ENCODE measurements at regions not wholly inside any gene's neighbourhood (a gene's known extent, or its start where the extent isn't known, plus 50 kb on each side); places are given as distances from the start of the nearest gene placed in this dataset.

- no peak for DNase-seq (ENCODE audit: low read depth in 2 of 2)
These were observed 912.5 kb upstream of the TENM3 start for GRCh38 chr4:181330654-181331201.

GRCh38 chr4:181331214-181331613 is 912.0 kb upstream of the TENM3 start:
- no peak for DNase-seq (ENCODE audit: low read depth in 2 of 2)

GRCh38 chr4:181345931-181346330 is 897.3 kb upstream of the TENM3 start:
- DNase-seq (ENCODE audit: low read depth in 2 of 2): no peak

- DNase-seq (ENCODE audit: low read depth in 2 of 2): no peak
These were observed 892.4 kb upstream of the TENM3 start for GRCh38 chr4:181350615-181351415.

GRCh38 chr4:181364504-181364903 is 878.7 kb upstream of the TENM3 start:
- DNase-seq (ENCODE audit: low read depth in 2 of 2): no peak

DNA sequence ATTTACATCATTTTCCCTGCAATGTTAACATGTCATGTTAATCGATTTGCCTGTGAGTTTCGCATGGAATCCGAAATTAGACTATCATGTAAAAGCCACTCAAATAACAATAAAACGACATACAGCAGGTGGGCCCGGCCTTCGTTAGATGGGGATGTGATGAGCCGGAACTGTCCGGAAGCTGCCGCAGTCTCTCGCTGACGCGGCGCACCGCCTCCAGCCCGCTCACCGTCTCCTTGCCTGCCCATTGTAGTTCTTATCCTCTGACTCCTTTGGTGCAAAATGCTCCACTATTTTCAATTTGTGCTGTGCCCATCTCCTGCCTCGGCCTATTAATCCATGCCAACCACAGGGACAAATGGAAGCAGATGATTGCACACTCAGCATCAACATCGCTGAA is 877.5 kb upstream of the TENM3 start:
- no peak for DNase-seq (ENCODE audit: low read depth in 2 of 2)

DNA sequence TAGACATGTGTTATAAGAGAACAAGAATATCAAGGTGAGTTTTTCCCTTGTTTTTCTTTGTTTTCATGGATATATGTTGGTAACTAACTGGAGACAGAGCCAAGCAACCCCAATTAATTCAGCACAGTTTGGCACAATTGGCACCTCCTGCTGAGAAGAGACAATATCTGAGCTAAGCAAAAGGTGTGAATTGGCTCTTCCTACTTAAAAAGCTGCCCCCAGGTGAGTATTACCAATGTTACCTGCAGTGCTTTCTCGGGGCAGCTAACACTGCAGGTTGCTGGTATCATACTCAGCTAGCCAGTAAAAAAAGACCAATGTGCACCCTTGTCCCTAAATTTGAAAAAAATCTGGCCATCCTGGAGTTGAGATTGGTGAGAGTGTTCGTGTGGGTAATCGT is 871.2 kb upstream of the TENM3 start:
- DNase-seq (ENCODE audit: low read depth in 2 of 2): no peak

DNA sequence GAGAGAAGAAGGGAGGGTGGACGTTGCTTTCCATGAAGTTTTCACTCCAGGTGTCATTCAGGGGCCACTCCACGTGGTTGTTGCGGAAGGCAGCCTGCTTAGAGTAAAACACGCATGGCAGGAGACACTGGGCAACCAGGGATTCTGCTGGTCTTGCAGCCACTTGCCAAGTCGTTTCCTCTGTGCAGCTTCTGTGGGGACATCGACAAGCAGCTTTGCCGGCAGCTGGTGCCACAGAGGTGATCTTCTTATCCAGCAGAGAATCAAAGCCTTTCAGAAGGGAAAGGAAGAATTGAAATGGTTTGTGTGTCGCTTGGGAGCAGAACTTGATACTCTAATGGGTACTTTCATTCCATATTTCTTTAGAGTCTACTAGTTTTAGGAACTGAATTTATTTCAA is 867.1 kb upstream of the TENM3 start:
- DNase-seq (ENCODE audit: low read depth in 2 of 2): no peak

DNA sequence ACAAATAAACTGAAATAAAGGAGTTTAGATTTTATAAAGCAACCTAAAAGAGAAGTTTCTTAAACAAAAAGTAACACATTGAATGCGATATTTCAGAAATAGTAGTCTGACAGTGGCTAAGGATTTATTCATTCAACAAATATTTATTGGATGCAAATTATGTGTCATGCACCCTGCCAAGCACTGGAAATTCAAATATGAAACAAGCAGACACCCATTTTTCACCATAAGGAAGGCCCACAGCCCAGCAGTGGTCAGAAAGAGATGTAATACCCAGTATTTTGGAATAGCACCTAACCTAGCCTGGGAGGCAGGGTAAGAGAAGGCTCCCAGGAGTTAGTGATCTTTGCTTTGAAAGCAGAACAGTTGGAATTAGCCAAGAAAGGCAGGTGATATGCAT is 855.1 kb upstream of the TENM3 start:
- no peak for DNase-seq (ENCODE audit: low read depth in 2 of 2)

DNA sequence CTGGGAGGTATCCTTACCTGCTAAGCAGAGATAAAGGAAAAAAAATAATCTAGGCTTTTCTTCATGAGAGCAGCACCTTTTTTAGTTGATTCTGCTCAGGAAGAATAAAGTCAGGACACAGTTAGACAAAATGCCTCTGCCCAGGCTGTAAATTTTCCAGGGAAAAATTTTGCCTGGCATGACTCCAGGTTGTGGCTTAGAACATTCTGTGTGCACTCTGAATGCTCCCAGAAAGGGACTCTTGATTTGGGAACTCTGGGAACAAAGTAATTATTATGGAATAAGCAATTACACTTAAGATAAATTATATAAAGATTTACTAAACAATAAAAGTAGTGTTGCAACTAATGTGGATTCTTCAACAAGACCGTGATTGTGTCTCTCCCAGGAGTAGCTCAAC is 826.2 kb upstream of the TENM3 start:
- no peak for DNase-seq (ENCODE audit: low read depth in 2 of 2)

- no peak for DNase-seq (ENCODE audit: low read depth in 2 of 2)
These were observed 824.7 kb upstream of the TENM3 start for GRCh38 chr4:181418496-181418895.

DNA sequence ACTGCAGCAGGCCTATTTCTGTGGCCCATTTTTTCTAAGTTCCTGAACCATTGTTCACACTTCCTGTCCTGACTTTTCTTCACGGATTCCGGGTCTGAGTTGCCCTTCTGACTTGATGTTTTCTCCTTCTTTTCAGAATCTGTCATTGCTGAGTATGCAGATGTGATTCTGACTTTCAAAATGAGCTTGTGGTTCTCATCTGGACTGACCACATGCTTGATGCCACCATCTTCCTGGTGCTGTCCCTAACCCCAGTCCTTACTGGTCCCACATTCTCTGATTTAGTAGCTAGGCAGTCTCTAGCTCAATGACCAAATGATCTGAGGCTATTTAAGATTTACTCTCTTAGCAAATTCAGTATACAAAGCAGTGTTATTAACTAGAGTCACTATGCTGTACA is 822.3 kb upstream of the TENM3 start:
- DNase-seq (ENCODE audit: low read depth in 2 of 2): no peak

DNA sequence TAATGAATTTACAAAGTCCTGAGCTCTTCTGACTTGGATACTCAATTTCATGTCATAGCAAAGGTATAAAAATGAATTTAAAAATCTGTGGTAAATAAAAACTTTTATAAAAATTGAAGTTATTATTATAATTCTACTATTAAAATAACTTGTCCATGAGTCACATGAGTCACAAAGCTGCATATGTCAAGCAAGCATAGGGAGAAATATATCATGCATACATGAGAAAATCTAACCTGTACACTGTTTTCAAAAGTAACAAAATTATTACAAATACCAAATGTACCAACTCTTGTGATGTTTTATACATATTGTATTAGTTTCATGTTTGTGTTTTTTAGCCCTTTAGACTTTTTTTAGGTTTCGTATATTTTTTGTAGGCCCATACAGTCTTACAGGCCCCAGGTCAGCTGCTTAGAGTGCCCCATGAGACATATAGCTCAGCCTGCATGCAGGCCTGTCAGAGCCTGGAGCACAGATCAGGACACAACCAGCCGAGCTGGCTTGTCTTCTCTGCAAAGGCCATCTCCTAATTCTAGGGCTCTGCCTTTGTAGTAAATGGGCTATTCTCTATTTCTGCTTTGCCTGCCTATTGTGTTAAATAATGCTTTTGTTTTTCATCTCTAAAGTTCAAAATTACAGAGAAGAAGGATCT is 818.7 kb upstream of the TENM3 start:
- DNase-seq (ENCODE audit: low read depth in 2 of 2): no peak

- no peak for DNase-seq (ENCODE audit: low read depth in 2 of 2)
These were observed 816.1 kb upstream of the TENM3 start for GRCh38 chr4:181427076-181427475.

- no peak for DNase-seq (ENCODE audit: low read depth in 2 of 2)
These were observed 812.2 kb upstream of the TENM3 start for GRCh38 chr4:181431006-181431405.

GRCh38 chr4:181431661-181432060 is 811.5 kb upstream of the TENM3 start:
- no peak for DNase-seq (ENCODE audit: low read depth in 2 of 2)

GRCh38 chr4:181432335-181432734 is 810.9 kb upstream of the TENM3 start:
- DNase-seq (ENCODE audit: low read depth in 2 of 2): no peak

- no peak for DNase-seq (ENCODE audit: low read depth in 2 of 2)
These were observed 805.3 kb upstream of the TENM3 start for GRCh38 chr4:181437895-181438294.

DNA sequence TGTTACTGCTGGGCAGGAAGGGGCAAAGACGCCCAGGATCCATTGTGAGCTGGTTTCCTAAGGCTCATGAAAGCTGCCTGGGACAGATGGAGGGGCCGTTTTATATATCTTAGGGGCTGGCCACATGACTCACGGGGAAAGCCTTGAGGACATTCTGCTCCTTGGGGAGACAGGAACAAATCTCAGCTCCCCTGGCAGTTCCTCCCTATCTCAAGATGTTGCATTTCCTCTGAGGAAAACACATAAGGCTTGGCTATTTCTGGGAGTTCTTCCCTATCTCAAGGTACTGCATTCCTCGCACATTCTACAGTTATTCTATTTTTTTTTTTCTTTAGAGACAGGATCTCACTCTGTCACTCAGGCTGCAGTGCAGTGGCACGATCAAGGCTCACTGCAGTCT is 804.6 kb upstream of the TENM3 start:
- DNase-seq (ENCODE audit: low read depth in 2 of 2): no peak

DNA sequence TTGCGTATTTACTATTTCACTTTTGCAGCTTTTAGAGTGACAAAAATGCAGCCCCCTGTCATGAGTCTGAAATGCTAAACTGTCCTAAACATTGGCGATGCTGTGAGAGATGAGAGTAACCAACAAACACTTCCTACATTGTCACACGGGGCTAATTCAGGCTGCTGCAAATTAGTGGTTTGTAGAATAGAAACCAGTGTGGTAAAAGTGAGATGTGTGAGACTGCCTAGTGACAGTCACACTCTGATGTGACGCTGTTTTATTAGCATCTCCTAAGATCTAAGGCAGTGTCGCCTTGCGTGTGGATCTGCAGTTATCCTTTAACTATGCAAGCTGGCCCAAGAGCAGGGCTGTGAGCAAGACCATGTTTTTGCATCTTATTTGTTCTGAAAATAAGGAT is 800.2 kb upstream of the TENM3 start:
- DNase-seq (ENCODE audit: low read depth in 2 of 2): no peak

- DNase-seq (ENCODE audit: low read depth in 2 of 2): no peak
These were observed 777.4 kb upstream of the TENM3 start for GRCh38 chr4:181465826-181466225.

- DNase-seq (ENCODE audit: low read depth in 2 of 2): no peak
These were observed 774.8 kb upstream of the TENM3 start for GRCh38 chr4:181468451-181468850.

DNA sequence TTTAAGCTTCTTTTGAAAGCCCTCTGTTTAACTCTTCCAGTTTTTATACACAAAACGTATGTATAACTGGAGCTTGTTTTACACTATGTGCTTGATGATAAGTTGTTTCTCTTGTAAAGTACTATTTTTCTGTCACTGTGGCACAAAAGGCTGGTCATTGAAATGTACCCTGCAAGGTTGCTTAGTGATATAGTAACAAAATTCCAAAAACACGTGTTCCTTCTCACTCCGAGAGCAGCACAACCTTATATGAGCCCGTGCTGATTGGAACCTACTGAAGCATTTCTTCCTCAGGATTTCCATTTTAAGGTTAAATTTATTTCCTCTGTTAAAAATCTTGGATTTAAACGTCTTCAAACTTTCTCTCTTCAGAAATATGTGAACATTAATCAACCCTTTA is 772.9 kb upstream of the TENM3 start:
- DNase-seq (ENCODE audit: low read depth in 2 of 2): no peak
